ENCODE measurements at regions not wholly inside any gene's neighbourhood (a gene's known extent, or its start where the extent isn't known, plus 50 kb on each side); places are given as distances from the start of the nearest gene placed in this dataset.

- no peak for TF ChIP-seq CTCF (IDR thresholded peaks at IDR 0.05; ENCODE audit: insufficient read depth, low read length, poor library complexity, severe bottlenecking)
- Histone ChIP-seq H3K4me3 (ENCODE audit: low read depth, low read length) (no peak overlapping the region), H3K36me3 (ENCODE audit: control insufficient read depth, insufficient read depth, low read length) (no peaks in the 10 kb centered on the region), H3K27me3 (ENCODE audit: control insufficient read depth, insufficient read depth, low read length) (peaks cover 3% of the 10 kb centered on the region)
- no peak for DNase-seq (ENCODE audit: low read depth)
Measured at GRCh38 chr10:121281576-121281975, 316.7 kb downstream of the FGFR2 start.

GRCh38 chr10:121282264-121282663 is 316.0 kb downstream of the FGFR2 start:
- Histone ChIP-seq H3K4me3 (ENCODE audit: low read depth, low read length) (no peak overlapping the region), H3K27me3 (ENCODE audit: control insufficient read depth, insufficient read depth, low read length) (peaks cover 4% of the 10 kb centered on the region), H3K36me3 (ENCODE audit: control insufficient read depth, insufficient read depth, low read length) (no peaks in the 10 kb centered on the region)
- no peak for TF ChIP-seq CTCF (IDR thresholded peaks at IDR 0.05; ENCODE audit: insufficient read depth, low read length, poor library complexity, severe bottlenecking)
- no peak for DNase-seq (ENCODE audit: low read depth)

- DNase-seq (ENCODE audit: low read depth): no peak
- no peak for TF ChIP-seq CTCF (IDR thresholded peaks at IDR 0.05; ENCODE audit: insufficient read depth, low read length, poor library complexity, severe bottlenecking)
- no peaks in the 10 kb centered on the region for H3K36me3 ChIP-seq (ENCODE audit: control insufficient read depth, insufficient read depth, low read length)
- no peak overlapping the region for H3K4me3 ChIP-seq (ENCODE audit: low read depth, low read length)
- peaks cover 7% of the 10 kb centered on the region for H3K27me3 ChIP-seq (ENCODE audit: control insufficient read depth, insufficient read depth, low read length)
Measured at GRCh38 chr10:121282797-121283515, 315.3 kb downstream of the FGFR2 start.

DNA sequence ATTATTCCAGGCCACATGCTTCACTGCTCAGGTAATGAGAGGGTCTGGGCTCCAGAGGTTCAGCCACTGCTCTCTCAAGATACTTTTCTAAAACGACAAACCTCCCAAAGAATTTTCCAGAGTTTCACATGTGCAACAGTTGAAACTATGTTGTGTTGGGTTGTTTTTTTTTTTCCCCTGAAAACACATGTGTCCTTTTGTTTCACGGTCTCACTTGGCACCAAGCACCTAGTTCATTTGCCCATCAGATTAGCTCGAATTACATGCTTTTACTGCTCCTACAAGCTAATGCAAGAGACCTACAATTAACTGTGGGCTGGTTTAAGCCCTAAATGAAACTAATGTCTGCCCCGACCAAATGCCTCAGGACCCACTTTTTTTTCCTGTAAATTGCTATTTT is 313.3 kb downstream of the FGFR2 start:
- H3K36me3 ChIP-seq (ENCODE audit: control insufficient read depth, insufficient read depth, low read length): no peaks in the 10 kb centered on the region
- peaks cover 7% of the 10 kb centered on the region for H3K27me3 ChIP-seq (ENCODE audit: control insufficient read depth, insufficient read depth, low read length)
- H3K4me3 ChIP-seq (ENCODE audit: low read depth, low read length): no peak overlapping the region
- DNase-seq (ENCODE audit: low read depth): no peak
- TF ChIP-seq CTCF (IDR thresholded peaks at IDR 0.05; ENCODE audit: insufficient read depth, low read length, poor library complexity, severe bottlenecking): no peak

DNA sequence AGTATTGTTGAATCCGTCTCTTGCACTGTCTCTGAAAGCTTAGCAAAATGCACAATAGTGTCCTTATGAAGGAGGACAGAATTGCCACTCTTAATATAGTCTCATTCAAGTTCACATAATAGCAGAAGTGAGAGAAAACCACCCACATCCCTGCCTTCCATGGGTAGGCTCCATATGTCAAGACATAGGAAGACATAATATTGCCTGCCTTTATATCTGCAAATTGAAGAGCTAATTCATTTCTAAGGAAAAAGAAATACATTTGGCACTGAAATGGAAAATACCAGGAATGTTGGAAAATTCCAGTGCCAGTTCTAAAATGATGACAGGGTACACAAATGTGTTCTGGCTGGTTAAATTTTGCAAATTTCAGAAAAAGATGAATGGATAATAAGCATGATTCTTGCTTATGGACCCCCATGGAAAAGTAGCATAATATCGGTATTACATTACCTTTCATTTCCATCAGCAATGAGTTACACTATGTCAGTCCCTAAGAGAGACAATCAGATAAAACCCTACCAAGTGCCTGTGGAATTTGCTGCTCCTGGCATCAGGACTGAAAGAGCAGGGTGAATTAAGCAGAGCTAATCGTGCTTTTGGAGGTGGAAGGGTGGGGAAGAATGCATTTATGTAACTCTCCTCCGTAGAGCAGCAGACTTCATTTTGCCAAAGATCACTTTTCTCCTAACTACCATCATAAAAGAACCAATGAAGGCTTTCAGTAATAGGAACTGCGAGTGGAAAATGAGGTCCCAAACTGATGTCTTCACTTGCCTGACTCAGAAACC is 312.6 kb downstream of the FGFR2 start:
- no peak for DNase-seq (ENCODE audit: low read depth)
- TF ChIP-seq CTCF (IDR thresholded peaks at IDR 0.05; ENCODE audit: insufficient read depth, low read length, poor library complexity, severe bottlenecking): no peak
- H3K36me3 ChIP-seq (ENCODE audit: control insufficient read depth, insufficient read depth, low read length): no peaks in the 10 kb centered on the region

More for the DNA sequence above, 312.6 kb downstream of the FGFR2 start:
- Histone ChIP-seq H3K4me3 (ENCODE audit: low read depth, low read length) (no peak overlapping the region), H3K27me3 (ENCODE audit: control insufficient read depth, insufficient read depth, low read length) (peaks cover 7% of the 10 kb centered on the region)

Measured in kidney epithelial cell (primary cell).